M059J (cell line): ENCODE measurements at regions not wholly inside any gene's neighbourhood (a gene's known extent, or its start where the extent isn't known, plus 50 kb on each side); places are given as distances from the start of the nearest gene placed in this dataset.
A peak's percentile ranks its signal among the peaks of the same experiment; 100 is the strongest.
"Not testable (repeated sequence)": the region's sequence is repeated elsewhere in the genome, so short reads cannot be mapped to it uniquely, and the experiment has no call there.

Experiments
- DNase-seq: peaks from one replicate; pipeline ENCODE4 v3.0.0-alpha.2; 2012; ENCODE audit warnings: low read depth

DNA sequence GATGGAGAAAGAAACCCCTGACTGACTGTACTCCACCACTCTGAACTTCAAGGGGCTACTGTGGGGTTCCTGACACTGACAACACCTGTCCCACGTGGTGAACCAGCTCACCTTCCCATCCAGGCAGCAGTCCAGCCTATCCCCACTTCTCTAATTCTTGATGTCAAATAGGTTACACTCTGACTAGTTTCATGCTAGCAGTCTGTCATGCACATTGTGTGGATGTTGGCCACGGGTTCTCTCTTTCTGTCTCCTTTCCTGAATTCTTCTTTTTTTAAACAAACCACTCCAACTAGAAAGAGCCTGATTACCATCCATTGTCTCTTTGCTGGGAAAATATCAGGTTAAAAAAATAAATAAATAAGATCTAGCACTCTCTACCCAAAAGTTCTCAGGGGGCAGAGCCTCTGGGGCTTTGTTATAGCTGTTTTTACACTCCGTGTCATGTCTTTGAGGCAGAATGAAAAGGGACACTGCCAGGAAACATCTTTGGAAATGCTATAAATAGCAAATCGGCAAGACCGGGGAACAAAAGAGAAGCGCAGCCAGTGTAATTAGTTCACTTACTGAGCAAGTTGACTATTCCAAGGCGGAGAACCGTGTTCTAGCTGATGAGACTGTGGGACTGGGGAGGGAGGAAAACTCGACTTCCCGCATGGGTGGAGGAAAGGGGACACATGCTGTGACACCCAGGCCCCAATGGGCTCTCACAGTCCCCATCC lies 356.1 kb downstream of the OMA1 start:
- no peak for DNase-seq

DNA sequence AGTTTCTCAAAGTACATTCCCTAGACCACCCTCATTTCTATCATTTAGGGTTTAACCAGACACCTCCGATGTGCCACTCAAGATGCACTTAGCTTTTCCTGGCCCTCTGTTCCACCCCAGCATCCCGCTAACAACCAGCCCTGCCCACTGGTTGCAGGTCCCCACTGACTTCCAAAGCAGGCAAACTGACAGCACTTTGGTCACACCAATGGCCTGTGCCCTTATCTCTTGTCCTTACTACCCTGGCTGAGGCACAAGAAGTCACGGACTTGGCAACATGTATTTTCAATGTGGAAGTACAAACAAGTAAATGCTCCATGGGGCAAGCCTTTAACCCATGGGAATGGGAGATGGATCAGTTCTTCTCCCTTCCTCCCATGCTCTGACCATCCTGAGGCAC lies 357.1 kb downstream of the OMA1 start:
- no peak for DNase-seq

DNA sequence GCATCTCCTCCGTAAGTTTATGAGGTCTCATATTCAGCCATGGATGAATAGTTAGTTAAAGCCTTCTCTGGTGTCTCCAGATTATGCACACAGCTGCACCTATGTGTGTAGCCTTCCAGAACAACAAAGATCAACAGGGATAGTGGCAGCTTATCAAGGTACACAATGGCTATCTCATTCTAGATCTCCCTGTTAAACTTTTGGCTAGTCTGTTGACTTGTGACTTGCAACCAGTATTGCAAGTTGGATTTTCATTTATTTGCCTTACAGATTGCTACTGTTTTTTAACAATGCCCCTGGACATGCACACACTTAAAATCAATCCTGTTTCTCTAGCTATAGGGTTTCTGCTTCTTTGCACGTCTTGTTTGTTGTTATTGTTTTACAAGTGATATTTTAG lies 363.2 kb downstream of the OMA1 start:
- DNase-seq: no peak

- no peak for DNase-seq
Observed at GRCh38 chr1:58180537-58180936, 366.0 kb downstream of the OMA1 start.

GRCh38 chr1:58169160-58169559 lies 377.4 kb downstream of the OMA1 start:
- not testable (repeated sequence) for DNase-seq

DNA sequence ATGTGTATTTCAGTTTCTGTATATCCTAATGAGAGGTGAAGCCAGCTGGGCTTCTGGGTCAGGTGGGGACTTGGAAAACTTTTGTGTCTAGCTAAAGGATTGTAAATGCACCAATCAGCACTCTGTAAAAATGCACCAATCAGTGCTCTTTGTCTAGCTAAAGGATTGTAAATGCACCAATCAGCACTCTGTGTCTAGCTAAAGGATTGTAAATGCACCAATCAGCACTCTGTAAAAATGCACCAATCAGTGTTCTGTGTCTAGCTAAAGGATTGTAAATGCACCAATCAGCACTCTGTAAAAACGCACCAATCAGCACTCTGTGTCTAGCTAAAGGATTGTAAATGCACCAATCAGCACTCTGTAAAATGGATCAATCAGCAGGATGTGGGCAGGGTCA lies 379.4 kb downstream of the OMA1 start:
- not testable (repeated sequence) for DNase-seq

DNA sequence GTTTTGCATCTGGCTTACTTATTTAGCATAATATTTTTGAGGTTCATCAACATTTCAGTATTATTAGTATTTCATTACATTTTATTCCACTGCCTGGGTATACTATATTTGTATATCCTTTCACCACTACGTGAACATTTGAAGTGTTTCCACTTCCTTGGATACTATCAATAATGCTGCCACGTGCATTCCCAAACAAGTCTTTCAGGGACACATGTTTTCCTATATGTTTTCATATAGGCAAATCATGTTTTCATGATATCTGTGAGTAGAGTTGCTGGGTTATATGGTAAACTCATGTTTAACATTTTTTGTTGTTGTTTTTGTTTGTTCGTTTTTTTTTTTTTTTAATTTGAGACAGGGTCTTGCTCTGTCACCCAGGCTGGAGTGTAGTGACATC lies 380.1 kb downstream of the OMA1 start:
- no peak for DNase-seq

DNA sequence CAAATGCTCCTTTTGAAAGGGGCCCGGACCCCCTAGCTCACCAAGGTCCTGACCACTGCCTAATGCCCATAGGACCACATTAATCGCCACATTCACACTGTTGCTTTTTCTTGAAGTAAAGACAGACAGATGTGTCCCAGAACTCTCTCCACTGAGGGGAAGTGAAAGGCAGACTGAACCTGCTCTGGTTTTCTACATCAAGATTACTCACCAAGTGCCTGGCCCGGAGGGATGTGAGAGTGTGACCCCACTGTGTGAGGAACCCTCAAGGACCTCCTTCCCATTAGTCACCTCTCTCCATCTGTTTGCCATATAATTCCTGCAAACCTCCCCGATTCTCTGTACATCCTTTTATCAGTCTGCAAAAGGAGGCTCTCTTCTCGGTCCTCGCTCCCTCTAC lies 381.5 kb downstream of the OMA1 start:
- DNase-seq: peak; percentile 20

GRCh38 chr1:58162952-58163550 lies 383.5 kb downstream of the OMA1 start:
- DNase-seq: peak; percentile 75

DNA sequence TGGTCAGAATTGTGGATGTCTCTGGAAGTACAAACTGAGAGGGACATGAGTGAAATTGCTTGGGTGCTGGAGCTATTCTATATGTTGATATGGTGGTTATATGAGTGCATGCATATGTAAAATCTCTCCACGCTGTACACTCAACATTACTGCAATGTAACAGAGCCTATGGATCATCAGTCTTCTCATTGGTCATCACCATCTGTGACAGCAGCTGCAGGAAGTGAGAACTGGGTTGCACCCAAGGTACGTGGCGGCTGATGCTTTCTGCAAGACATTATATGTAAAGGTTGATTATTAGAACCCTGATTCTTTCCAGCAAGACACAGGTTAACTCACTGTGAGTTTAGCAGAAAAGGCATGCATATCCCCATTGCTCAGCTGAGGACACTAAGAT lies 387.1 kb downstream of the OMA1 start:
- no peak for DNase-seq

GRCh38 chr1:58158506-58159433 lies 387.8 kb downstream of the OMA1 start:
- DNase-seq: no peak

DNA sequence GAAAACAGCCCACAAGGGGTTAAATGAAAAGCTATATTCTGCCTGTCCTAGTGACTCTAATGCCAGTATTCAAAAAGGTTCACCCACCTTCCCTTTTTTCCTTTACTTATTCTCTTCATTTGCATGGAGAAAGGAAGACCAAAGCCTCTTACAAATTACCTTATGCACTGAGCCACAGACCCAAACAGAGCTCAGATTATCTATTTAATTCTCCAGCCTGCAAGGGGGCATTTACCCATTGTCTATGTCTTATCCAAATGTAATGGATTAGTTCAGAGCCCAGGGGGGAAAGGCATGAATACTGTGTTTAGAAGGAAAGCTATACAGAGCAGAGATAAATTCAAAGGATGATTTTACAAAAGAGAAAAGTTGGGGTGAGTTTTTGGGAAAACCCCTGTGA lies 388.5 kb downstream of the OMA1 start:
- DNase-seq: no peak

GRCh38 chr1:58157256-58157655 lies 389.3 kb downstream of the OMA1 start:
- DNase-seq: no peak

DNA sequence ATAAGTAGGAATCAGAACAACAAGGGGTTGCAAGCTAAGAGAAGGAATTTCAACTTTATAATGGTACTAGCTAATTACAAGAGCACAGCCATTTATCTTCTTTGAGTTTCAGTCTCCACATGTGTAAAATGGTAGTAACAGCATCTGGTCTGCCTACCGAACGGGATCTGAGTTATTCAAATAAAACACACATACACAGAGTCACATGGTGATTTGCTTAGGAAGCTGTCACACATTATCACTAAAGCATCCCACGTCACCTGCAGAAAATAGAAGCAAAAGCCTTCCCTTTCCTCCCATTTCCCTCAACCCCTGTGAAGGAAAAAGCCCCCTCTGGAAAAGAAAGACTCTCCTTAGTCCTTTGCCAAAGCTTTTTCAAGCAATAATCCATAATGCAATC lies 389.7 kb downstream of the OMA1 start:
- DNase-seq: no peak

GRCh38 chr1:58156124-58156468 lies 390.4 kb downstream of the OMA1 start:
- no peak for DNase-seq

DNA sequence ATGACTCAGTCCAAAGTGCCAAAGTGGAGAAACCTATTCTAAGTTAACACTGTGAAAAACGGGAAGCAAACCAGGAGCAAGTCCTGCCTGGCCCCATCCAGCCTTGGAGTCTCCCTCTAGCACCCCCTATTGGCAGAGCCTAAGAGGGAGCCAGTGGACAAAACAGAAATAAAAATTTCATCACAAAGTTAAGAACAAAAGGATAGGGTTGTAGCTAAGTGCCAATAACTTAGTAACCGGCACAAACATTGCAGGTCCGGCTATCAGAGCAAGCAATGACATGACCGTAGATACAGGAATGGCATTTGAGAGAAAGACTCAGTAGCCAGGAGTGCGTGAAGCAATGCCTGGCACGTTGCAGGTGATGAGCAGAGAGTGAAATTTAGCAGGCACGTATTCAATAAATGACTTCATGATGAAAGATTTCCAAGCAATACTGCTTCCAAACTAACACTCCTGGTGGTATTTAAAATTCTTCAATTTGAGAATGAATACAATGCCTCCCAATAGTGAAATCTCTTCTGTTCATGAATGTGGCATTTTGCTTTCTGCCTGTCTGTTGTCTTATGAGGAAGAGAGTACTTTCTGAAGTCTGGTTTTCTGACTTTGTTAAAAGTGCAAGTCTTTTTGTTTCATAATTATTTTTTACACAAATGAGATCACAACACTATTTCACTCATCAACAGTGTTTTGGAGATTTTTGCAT lies 391.0 kb downstream of the OMA1 start:
- DNase-seq: peak; percentile 19

GRCh38 chr1:58154256-58154655 lies 392.3 kb downstream of the OMA1 start:
- no peak for DNase-seq

DNA sequence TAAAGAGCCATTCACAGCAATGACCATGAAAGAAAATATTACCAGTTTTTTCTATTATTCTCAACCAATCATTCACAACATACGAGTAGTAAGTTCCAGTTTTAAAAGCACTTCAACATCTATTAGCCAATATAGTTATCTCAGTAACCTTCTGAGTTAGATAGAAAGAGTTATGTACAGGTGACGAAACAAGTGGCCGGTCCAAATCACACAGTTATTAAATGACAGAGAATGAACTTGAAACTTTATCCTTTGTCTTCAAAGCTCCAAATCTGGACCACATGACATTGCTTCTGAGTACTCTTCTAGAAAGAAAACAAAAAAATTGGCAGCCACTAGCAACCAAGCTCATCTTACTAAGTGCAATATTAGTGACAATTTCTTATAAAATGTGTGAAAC lies 393.8 kb downstream of the OMA1 start:
- no peak for DNase-seq

GRCh38 chr1:58149271-58149812 lies 397.2 kb downstream of the OMA1 start:
- DNase-seq: no peak

DNA sequence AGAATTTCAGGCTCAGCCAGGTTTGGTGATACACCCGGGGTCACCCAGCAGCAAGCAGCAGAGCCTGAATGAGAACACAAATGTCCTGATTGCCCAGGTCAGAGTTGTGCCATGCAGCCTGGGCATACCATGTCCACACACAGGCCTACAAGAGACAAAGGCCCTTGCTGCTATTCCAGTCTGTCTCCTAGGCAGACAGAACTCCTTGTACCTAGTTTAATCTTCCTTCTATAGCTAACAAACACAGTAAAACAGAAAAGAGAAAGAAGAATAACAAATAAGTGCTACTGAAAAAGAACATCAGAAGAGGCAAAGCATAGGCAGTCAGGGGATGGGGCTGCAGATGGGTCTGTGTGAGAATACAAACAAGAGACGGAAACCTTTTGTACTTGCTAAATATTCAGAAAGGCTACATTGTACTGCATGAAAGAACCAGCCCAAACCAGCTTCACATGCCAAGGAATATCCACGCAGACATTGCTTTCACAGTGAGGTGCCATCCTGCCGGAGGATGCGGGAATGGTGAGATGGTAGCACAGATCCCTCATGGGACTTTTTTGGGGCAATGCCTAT lies 401.7 kb downstream of the OMA1 start:
- DNase-seq: no peak

DNA sequence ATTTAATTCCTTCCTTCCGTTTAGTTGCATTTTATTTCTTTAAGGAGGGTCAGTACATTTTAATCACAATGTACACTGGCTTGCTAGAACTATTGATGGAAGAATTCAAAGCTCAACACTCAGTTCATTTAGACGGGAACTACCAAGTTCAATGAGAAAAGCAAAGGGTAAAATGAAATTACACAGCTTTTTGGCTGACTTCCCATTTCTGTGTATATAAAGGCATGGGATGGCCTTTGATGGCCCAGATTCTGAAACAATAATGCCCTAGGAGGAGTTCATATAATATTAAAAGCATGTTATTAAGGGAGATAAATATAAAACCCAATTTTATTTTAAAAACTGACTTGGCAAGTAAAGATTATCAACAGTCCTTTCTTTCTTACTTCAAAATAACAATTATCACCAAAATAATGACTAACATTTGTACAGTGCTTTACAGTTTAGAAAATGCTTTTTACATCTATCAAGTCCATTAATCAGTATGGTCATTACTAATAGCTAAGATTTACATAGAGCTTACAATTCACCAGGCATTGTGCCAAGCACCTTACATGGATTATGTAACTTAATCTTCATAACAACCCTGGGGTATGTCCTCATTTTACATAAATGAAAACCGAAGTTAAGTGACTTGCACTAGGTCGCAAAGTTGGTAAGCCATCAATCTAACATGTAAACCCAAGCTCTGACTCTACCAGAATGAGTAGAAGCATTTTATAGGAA lies 402.4 kb downstream of the OMA1 start:
- DNase-seq: no peak
